HFFc6 (cell line): ENCODE measurements at regions not wholly inside any gene's neighbourhood (a gene's known extent, or its start where the extent isn't known, plus 50 kb on each side); places are given as distances from the start of the nearest gene placed in this dataset.

Experiments used
- DNase-seq: peaks from one replicate; pipeline ENCODE4 v3.0.0-alpha.2; 2018
- H3K27ac Mint-ChIP-seq: 2 replicates; pipeline ENCODE4 v1.8.0; 2020; ENCODE audit warnings: mild to moderate bottlenecking, mixed read lengths
- H3K27me3 Mint-ChIP-seq: 2 replicates; pipeline ENCODE4 v1.8.0; 2021; ENCODE audit warnings: mild to moderate bottlenecking, moderate library complexity, mixed read lengths; ENCODE audit not compliant: insufficient read depth
- H3K36me3 Mint-ChIP-seq: 2 replicates; pipeline ENCODE4 v1.8.0; 2021; ENCODE audit warnings: low read depth, mixed read lengths
- H3K4me1 Mint-ChIP-seq: 2 replicates; pipeline ENCODE4 v1.8.0; 2020; ENCODE audit warnings: low read depth, mixed read lengths
- H3K4me3 Mint-ChIP-seq: 2 replicates; pipeline ENCODE4 v1.8.0; 2020; ENCODE audit warnings: mild to moderate bottlenecking, moderate library complexity, mixed read lengths
- H3K9me3 Mint-ChIP-seq: 2 replicates; pipeline ENCODE4 v1.8.0; 2020; ENCODE audit warnings: mild to moderate bottlenecking, mixed read lengths
- TF ChIP-seq, protein P1 (sequence below): fragments of 200-600 bp; sonication (generic); IDR thresholded peaks from 2 replicates; pipeline ENCODE4 v1.5.0; 2021; ENCODE audit warnings: antibody characterized with exemption, mild to moderate bottlenecking

DNA sequence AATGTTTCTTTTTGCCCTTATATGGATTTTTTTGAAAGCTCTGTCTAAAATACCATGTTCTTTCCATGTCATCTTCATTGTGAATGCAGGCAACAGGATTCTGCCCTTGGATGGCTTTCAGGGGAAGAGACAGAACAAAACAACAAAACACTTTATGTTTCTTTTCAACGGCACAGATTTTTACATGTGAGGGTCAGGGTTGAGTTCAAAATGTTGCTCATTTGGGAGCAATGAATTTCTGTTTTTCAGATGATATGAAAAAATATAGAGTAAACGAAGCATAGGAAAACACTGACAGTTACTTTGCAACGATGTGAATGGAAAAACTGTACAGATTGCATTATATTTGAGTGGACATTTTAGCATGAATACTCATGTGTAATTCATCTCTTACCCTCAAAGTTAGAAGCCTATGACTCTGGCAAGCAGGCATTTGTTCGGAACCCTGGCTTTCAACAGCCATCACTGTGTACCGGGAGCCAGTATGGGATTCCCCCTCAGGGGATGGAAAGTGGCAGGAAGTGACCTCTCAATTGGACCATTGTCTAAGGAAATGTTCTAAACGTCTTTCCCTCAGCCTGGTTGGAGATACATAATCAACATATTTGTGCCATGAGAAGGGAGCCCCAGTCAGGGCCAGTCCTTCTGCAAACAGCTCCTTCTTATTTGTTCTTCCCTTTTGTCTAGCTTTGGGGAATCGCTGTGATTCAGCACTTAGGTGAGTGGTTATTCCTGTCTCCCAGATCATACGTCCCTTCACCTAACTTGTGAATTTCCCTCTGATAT lies 153.9 kb upstream of the MEF2C start:
- Mint-ChIP-seq H3K4me3 (no peak overlapping the region), H3K27ac (peak overlapping the region; percentile 40), H3K9me3 (peaks cover 6% of the 10 kb centered on the region; the same call in 1 of the 2 replicates), H3K27me3 (peaks cover 1% of the 10 kb centered on the region), H3K36me3 (no peaks in the 10 kb centered on the region), H3K4me1 (no peaks in the 10 kb centered on the region; the same call in 1 of the 2 replicates)
- peak; percentile 69 for DNase-seq
- TF ChIP-seq, protein P1, sequence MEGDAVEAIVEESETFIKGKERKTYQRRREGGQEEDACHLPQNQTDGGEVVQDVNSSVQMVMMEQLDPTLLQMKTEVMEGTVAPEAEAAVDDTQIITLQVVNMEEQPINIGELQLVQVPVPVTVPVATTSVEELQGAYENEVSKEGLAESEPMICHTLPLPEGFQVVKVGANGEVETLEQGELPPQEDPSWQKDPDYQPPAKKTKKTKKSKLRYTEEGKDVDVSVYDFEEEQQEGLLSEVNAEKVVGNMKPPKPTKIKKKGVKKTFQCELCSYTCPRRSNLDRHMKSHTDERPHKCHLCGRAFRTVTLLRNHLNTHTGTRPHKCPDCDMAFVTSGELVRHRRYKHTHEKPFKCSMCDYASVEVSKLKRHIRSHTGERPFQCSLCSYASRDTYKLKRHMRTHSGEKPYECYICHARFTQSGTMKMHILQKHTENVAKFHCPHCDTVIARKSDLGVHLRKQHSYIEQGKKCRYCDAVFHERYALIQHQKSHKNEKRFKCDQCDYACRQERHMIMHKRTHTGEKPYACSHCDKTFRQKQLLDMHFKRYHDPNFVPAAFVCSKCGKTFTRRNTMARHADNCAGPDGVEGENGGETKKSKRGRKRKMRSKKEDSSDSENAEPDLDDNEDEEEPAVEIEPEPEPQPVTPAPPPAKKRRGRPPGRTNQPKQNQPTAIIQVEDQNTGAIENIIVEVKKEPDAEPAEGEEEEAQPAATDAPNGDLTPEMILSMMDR: no peak

DNA sequence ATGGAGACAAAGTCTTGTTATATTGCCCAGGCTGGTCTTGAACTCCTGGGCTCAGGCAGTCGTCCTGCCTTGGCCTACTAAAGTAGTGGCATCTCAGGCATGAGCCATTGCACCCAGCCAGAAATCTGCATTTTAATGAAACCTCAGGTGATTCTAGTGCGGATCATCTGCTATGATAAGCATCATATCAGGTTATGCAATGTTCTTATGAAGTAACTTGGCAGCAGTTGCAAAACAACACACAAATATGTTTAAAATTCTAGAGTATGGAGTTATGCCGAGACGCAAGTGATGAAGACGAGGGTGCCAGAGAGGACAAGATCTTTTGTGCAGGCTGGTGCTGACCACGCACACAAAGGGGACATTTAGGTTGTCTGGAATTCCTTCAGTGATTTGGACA lies 153.2 kb upstream of the MEF2C start:
- Mint-ChIP-seq H3K9me3 (peaks cover 6% of the 10 kb centered on the region; the same call in 1 of the 2 replicates), H3K27me3 (peaks cover under 1% of the 10 kb centered on the region; the same call in 1 of the 2 replicates), H3K4me3 (no peak overlapping the region), H3K4me1 (no peaks in the 10 kb centered on the region; the same call in 1 of the 2 replicates), H3K27ac (no peak overlapping the region), H3K36me3 (no peaks in the 10 kb centered on the region)
- no peak for DNase-seq
- TF ChIP-seq, protein P1: no peak

- Mint-ChIP-seq H3K27me3 (no peaks in the 10 kb centered on the region), H3K27ac (no peak overlapping the region)
These were observed 151.6 kb upstream of the MEF2C start for GRCh38 chr5:89034588-89034987.

DNA sequence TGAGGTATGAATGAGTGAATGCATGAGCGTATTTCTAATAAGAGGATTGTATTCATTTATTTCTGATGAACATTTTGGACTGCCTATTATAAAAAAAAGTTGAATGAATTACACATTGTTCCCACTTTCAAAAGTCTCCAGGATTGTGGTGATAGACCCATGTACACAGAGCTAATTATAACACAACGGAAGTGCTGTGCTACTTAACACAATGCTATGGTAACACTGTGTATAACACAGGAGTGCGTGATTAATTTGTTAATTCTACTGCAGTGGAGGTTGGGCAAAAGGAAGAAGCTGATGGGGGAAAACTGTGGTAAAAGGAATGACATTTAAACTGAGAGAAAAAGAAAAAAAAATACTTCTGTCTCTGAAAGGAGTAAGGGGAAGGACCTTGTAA lies 147.8 kb upstream of the MEF2C start:
- no peak overlapping the region for H3K4me3 Mint-ChIP-seq
- 0 out of 2 replicates have a peak, but pooled peaks cover 4% of the 10 kb centered on the region for H3K9me3 Mint-ChIP-seq
- H3K27ac Mint-ChIP-seq: no peak overlapping the region
- peaks cover 8% of the 10 kb centered on the region; the same call in 1 of the 2 replicates for H3K4me1 Mint-ChIP-seq
- TF ChIP-seq, protein P1: no peak
- H3K27me3 Mint-ChIP-seq: no peaks in the 10 kb centered on the region; the same call in 1 of the 2 replicates
- no peaks in the 10 kb centered on the region for H3K36me3 Mint-ChIP-seq
- no peak for DNase-seq

More at GRCh38 chr5:89034588-89034987, 151.6 kb upstream of the MEF2C start:
- peaks cover 6% of the 10 kb centered on the region; the same call in 1 of the 2 replicates for H3K9me3 Mint-ChIP-seq
- no peaks in the 10 kb centered on the region for H3K36me3 Mint-ChIP-seq
- H3K4me1 Mint-ChIP-seq: no peaks in the 10 kb centered on the region; the same call in 1 of the 2 replicates
- H3K4me3 Mint-ChIP-seq: no peak overlapping the region
- TF ChIP-seq, protein P1: no peak
- DNase-seq: peak; percentile 2

DNA sequence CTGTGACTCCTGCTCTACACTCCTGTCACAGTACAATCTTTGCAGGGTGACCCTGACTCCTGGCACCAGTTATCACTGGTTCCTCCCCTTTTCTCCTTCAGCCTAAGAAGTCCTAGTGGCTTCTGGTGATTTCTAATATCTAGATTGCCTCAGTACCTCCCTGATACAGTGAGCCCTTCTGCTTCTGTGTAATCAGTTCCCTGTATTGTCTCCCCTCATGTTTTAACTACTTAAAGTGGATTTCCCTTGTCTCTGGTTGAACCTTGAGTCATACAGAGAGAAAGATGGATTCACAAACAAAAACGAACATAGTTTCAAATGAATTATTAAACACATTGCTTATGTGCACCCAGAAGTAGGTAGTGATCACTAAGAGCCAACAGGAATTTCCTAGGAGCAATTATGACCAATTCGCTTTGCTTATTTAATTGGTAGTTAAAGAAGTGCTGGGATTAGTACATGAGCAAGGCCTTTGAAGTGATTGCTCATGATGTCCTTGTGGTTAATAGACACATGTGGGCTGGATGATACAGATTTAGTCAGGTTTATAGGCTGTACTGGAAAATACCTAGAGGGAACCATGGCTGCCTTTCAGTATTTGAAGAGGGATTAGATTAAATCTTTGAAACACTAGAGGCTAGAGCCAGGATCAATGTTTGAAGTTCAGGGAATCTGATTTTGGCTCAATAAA lies 145.8 kb upstream of the MEF2C start:
- Mint-ChIP-seq H3K27me3 (no peaks in the 10 kb centered on the region; the same call in 1 of the 2 replicates), H3K4me3 (no peak overlapping the region), H3K4me1 (peaks cover 8% of the 10 kb centered on the region; the same call in 1 of the 2 replicates), H3K27ac (no peak overlapping the region), H3K9me3 (0 out of 2 replicates have a peak, but pooled peaks cover 4% of the 10 kb centered on the region), H3K36me3 (no peaks in the 10 kb centered on the region)
- TF ChIP-seq, protein P1: no peak
- peak; percentile 24 for DNase-seq
